Large intestine (tissue), 3 donors: ENCODE measurements at regions not wholly inside any gene's neighbourhood (a gene's known extent, or its start where the extent isn't known, plus 50 kb on each side); places are given as distances from the start of the nearest gene placed in this dataset.
"Not testable (repeated sequence)": the region's sequence is repeated elsewhere in the genome, so short reads cannot be mapped to it uniquely, and the experiment has no call there.

ENCODE experiments used
- DNase-seq, 2 donors: peaks; one replicate each; pipeline versions ENCODE4 v3.0.0 to v3.0.0-alpha.2; 2013
- H3K27ac ChIP-seq: one replicate; pipeline ENCODE4 v1.5.1; 2013; ENCODE audit warnings: low read length
- H3K27me3 ChIP-seq: 2 replicates; pipeline ENCODE4 v1.6.1; 2013; ENCODE audit warnings: low read length; ENCODE audit not compliant: control insufficient read depth, insufficient read depth
- H3K36me3 ChIP-seq: 2 replicates; pipeline ENCODE4 v1.6.1; 2013; ENCODE audit warnings: low read length; ENCODE audit not compliant: control insufficient read depth, insufficient read depth
- H3K4me1 ChIP-seq: one replicate; pipeline ENCODE4 v1.6.1; 2013; ENCODE audit warnings: low read length; ENCODE audit not compliant: control insufficient read depth, insufficient read depth
- H3K4me3 ChIP-seq: one replicate; pipeline ENCODE4 v1.5.1; 2013; ENCODE audit warnings: low read length
- H3K9me3 ChIP-seq: one replicate; pipeline ENCODE4 v1.6.1; 2013; ENCODE audit warnings: mild to moderate bottlenecking, low read depth, low read length, moderate library complexity; ENCODE audit not compliant: control insufficient read depth
- WGBS: methylation state at CpG from one replicate; pipeline ENCODE4 v1.1.5; 2013; ENCODE audit warnings: low lambda C conversion rate; ENCODE audit not compliant: insufficient coverage; 5-methylcytosine and 5-hydroxymethylcytosine counted together

DNA sequence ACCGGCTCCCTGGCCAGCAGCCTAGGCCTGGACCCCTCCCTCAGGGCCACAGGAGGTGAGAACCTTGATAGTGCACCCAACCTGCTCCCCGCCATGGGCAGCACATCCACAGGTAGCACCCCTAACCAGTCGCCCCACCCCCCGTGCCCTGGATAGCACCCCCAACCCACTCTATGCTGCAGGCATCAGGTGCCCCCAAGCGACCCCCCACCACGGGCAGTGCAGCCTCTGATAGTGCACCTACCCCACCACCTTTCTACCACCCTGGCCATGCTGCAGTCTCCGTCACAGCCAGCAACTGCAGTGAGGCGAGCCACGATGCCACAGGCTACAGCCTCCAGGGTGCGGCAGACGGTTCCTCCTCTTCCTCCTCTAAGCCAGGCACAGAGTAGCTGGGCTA lies 55.6 kb downstream of the SOWAHC start:
- H3K4me1 ChIP-seq = peaks cover 4% of the 10 kb centered on the region
- no peaks in the 10 kb centered on the region for H3K9me3 ChIP-seq
- WGBS = no CpG with 5 or more reads among the region's 11 CpGs
- H3K4me3 ChIP-seq = no peak overlapping the region
- no peaks in the 10 kb centered on the region for H3K36me3 ChIP-seq
- H3K27ac ChIP-seq = no peak overlapping the region
- no peak for DNase-seq
- H3K27me3 ChIP-seq = no peaks in the 10 kb centered on the region

DNA sequence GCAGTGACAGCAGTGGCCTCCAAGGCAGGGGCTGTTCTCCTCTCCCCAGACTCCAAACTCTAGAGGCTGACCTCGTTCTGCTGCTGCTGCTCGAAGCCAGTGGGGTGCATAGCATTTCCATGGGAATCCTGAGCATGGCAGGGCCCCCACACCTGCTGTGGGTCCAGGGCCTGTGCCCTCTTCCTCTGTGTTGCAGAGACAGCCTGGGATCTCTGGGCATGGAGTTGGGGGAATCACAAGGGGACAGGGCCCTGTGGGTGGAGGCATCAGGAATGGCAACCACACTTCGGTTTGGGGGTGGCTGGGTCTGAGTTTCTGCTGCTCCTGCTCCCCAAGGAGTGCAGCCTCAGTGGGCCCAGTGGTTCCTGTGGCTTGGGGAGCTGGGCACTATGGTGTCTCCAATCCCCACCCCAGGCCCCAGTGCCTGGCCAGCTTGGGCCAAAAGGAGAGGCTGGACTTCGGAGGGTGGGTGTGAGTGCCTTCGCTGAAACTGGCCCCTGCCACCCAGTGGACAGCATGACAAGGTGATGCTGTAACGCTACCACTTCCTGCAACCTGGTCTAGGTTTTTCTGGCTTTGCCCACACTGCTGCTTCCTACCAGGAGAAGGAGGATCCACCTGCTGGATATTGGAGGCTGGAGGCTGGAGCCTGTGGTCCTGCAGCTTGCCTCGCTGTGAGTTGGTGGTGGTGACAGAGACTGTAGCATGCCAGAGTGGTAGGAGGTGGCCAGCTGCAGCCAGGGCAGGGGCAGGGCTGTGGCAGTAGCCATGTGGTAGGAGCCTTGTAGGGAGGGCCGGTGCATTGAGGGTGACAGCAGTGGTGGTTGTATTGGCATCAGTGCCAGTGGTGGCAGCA lies 56.6 kb downstream of the SOWAHC start:
- no CpG with 5 or more reads among the region's 8 CpGs for WGBS
- Histone ChIP-seq H3K27me3 (no peaks in the 10 kb centered on the region), H3K27ac (no peak overlapping the region), H3K4me3 (no peak overlapping the region), H3K4me1 (peaks cover 7% of the 10 kb centered on the region), H3K9me3 (no peaks in the 10 kb centered on the region), H3K36me3 (no peaks in the 10 kb centered on the region)
- DNase-seq = no peak

DNA sequence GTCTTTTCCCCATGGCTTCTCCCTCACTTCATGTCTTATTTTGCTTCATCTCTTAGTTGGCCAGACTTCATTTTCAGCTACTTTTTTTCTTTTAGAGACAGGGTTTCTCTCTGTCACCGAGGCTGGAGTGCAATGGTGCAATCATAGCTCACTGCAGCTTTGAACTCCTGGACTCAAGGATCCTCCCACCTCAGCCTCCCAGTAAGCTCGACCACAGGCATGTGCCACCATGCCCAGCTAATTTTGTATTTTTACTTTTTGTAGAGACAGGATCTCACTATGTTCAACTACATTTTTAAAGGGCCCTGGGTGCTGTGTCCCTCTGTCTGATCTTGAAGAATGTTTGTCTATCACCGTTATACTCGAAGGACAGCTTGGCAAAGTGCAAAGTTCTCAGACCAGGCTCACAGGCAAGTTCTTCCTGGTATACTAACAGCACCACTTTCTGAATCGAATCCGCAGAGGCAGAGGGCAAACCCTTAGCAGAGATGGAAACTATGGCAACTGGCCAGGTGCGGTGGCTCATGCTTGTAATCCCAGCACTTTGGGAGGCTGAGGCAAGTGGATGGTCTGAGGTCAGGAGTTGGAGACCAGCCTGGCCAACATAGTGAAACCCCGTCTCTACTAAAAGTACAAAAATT lies 60.9 kb downstream of the SOWAHC start:
- WGBS = no CpG with 5 or more reads among the region's 8 CpGs
- Histone ChIP-seq H3K4me1 (peaks cover 25% of the 10 kb centered on the region), H3K9me3 (no peaks in the 10 kb centered on the region), H3K27ac (peak overlapping the region; percentile 19), H3K27me3 (no peaks in the 10 kb centered on the region), H3K36me3 (no peaks in the 10 kb centered on the region), H3K4me3 (no peak overlapping the region)
- DNase-seq = peak; percentile 65 to 87

DNA sequence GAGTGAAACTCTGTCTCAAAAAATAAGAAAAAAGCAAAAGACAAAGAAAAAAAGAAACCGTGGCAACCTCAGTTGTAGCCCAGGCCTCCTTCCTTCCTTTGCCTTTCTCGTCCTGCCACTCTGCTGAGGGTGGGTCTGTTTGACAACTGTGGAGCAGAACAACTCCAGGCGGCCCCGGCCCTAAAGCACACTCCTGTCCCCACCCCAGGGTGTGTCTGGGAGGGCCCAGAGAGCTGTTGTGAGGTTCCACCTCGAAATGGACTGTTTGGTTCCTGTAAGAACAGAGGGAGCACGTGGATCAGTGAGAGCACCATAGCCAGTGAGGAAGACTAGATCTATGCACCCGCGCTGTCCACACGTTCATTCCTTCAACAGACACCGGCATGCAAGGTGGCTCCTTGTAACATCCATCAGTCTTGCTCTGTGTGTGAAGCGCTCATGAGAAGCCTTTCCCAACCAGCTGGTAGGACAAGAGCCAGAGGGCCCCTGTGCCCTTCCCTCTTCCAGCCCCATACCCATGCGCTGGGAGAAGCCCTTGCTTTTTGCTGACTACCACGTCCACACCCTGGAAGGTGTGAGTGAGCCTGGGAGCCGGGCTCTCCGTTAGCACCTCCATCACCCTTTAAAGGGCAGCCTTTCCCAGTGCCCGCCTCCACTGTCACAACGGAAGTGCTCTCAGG lies 61.6 kb downstream of the SOWAHC start:
- no CpG with 5 or more reads among the region's 17 CpGs for WGBS
- Histone ChIP-seq H3K4me3 (no peak overlapping the region), H3K4me1 (peaks cover 32% of the 10 kb centered on the region), H3K9me3 (no peaks in the 10 kb centered on the region), H3K27me3 (no peaks in the 10 kb centered on the region), H3K27ac (peak overlapping the region; percentile 47), H3K36me3 (no peaks in the 10 kb centered on the region)
- DNase-seq = peak; percentile 42 to 73

DNA sequence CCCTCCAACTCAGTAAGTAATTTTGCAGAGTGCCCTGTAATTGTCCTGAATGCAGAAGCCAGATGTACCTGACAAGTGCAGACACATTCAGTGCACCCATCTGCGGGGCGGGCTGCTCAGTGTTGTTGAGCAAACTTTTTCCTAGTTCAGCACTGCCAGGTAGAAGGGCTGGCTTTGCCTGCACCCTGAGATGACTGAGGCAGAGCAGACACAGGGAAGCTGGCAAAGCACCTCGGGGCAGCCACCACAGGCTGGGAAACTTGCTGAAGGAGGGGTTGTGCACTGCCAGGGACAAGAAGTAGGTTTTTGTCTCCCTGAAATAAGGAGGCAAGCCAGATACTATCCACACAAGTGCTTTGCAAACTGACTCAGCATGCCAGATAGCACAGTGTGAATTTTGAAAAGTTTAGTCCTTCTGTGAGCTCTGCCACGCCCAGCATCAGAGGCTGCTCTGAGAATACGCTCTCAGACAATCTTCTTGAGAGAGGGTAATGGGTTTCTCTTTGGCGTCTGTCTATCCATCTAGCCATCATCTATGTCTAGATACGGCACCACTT lies 62.3 kb downstream of the SOWAHC start:
- Histone ChIP-seq H3K9me3 (no peaks in the 10 kb centered on the region), H3K36me3 (no peaks in the 10 kb centered on the region), H3K4me3 (no peak overlapping the region), H3K27me3 (no peaks in the 10 kb centered on the region), H3K4me1 (peaks cover 37% of the 10 kb centered on the region), H3K27ac (peak overlapping the region; percentile 47)
- WGBS = no CpG with 5 or more reads among the region's 7 CpGs
- DNase-seq = no peak

DNA sequence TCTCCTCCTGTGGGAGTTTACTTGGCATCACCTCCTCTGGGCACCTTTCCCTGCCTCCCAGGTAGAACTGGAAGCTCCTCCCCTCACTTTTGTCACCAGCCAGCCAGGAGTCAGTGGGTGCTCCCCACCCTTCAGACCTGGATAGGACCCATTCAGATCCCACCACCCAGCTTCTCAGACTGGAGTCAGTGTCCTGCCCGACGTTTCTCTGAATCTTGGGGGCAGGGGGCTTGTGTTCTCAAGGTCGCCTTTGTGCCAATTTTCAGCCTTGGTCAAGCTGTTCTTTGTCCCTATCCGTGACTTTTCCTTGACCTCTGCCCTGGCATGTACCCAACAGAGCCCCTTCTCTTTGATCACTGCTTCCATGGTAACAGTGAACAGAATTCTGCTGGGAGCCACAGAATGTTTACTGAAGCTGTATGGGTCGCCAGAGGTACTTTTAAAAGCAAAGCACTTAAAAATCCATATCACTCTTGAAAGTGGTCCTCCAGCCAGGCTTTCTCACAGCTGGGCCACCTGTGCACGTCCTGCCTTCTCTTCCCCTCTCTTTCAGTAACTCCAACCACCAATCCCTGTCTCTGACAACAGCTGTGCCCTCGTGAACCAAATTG lies 63.1 kb downstream of the SOWAHC start:
- H3K27ac ChIP-seq, H3K36me3 ChIP-seq, H3K4me3 ChIP-seq, H3K9me3 ChIP-seq, DNase-seq, H3K27me3 ChIP-seq: not testable (repeated sequence)
- peaks cover 40% of the 10 kb centered on the region for H3K4me1 ChIP-seq
- no CpG with 5 or more reads among the region's 7 CpGs for WGBS

DNA sequence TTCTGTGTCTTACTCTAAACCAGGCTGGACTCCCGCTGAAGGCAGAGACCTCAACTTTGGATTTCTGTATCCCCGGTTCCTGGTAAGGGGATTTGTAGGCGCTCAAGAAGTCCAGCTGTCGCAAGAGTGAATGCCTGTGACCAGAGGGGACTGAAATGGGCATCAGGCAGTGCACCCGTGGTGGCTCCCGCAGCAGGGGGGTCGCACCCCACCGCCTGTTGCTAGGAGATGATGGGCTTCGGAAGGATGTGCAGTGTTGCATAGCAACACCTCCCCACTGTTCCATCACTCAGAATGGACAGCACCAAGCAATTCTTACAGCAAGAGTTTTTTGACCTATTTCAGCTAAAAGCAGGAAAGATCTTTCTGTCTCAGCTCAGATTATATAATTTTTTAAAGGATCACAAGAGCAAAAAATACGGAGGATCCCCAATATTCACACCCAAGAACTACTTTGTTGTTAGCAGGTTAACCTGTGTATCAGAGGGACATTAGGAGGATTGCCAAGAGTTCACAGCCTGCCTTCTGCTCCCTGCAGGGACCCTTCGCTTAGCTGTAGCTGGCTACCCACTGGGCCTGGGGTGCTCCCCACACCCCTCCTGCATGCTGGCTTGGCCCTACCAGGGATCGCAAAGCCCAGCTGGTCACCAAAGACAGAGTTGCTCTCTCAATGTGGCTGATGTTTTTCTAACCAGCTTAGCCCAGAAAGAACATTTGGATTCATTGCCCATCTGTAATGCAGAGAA lies 63.8 kb downstream of the SOWAHC start:
- no peak overlapping the region for H3K4me3 ChIP-seq
- DNase-seq = no peak
- no CpG with 5 or more reads among the region's 12 CpGs for WGBS
- H3K27ac ChIP-seq = no peak overlapping the region
- H3K36me3 ChIP-seq = no peaks in the 10 kb centered on the region
- no peaks in the 10 kb centered on the region for H3K27me3 ChIP-seq
- H3K4me1 ChIP-seq = peaks cover 40% of the 10 kb centered on the region
- no peaks in the 10 kb centered on the region for H3K9me3 ChIP-seq

DNA sequence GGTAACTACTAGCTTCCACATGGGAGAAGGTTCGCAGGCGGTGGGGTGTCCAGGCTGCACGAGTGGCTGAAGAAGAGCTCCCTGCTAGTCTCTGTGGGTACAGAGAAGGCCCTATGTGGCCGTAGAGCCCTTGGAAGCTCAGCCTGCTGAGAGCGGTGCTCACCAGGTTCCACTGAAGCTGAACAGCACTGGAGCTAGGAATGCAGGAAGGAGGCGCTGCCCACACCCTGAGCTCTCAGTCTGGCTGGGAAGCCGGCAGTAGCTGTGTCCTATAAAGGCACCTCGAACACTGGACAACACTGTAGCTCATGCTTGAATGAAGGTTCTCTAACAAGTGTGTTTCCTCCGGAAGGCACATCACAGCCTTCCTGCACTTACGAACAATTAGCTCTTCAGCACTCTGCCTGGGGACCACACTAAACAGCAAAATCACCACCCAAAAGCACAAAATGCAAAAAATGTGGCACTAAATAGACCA lies 64.6 kb downstream of the SOWAHC start:
- H3K9me3 ChIP-seq, H3K36me3 ChIP-seq, DNase-seq, H3K4me3 ChIP-seq, H3K27me3 ChIP-seq, H3K27ac ChIP-seq: not testable (repeated sequence)
- peaks cover 40% of the 10 kb centered on the region for H3K4me1 ChIP-seq
- WGBS = no CpG with 5 or more reads among the region's 10 CpGs

DNA sequence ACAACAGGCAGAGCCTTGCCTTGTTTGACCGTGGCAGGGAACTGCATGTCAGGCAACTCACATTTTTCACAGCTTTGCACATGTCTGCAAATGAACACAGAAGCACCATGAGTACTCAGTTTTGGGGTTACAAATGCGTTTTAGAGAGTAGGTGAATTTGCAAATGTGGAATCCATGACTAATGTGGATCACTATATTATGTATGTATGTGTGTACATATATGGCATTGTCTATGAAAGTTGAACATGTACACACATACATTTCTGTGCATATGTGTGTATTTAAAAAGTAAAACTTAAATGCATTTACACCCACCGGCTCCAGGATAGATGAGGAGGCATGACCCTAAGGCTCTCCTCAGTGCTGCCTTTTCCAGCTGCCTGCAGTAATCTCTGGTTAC lies 65.1 kb downstream of the SOWAHC start:
- Histone ChIP-seq H3K9me3 (no peaks in the 10 kb centered on the region), H3K27me3 (no peaks in the 10 kb centered on the region), H3K36me3 (no peaks in the 10 kb centered on the region), H3K4me1 (peaks cover 37% of the 10 kb centered on the region), H3K27ac (no peak overlapping the region), H3K4me3 (no peak overlapping the region)
- WGBS = no CpG with 5 or more reads among the region's 3 CpGs
- DNase-seq = no peak
